Activated naive CD4-positive, alpha-beta T cell treated with Interleukin-2 at 50 U/mL for 16 hours (primary cell): ENCODE measurements at regions not wholly inside any gene's neighbourhood (a gene's known extent, or its start where the extent isn't known, plus 50 kb on each side); places are given as distances from the start of the nearest gene placed in this dataset.
A peak's percentile ranks its signal among the peaks of the same experiment; 100 is the strongest.

Experiments
- DNase-seq: peaks from one replicate; pipeline ENCODE4 v3.0.0-alpha.2; 2020

DNA sequence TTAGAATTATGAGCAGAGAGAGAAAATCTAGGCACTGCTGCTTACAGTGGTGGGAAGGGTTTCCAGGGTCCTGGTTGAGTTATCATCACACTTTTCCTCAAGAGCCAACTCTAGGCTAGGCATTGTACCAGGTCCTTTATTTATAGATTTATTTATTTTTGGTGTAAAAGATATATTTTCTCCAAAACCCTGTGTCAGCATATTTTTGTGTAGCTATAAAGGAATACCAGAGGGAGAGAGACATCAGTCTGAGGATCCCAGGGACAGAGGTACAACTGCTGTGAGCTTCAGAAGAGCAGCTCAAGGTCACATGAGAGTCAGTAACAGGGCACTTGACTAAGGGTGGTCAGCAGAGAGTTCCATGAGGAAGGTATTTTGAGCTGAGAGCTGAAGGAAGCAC, 159.7 kb downstream of the SLC35B3 start:
- DNase-seq, result no peak

DNA sequence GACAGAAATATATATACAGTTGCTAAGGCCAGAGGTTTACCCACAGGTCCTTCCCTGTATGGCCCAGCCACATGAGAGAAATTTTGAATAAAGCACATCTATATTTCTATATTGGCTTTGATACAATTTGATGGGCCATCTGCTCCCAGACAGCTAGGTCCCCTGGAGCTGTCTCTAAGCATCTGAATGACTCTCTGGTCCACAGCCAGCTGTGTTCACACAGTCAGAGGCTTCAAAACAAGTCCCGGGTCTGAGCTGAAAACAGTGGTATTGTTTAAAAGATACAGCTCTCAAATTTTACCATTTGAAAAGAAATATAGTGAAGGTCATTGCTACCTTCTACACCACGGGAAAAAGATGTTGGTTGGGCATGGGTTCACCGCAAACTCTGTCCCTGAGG, 161.1 kb downstream of the SLC35B3 start:
- DNase-seq, result no peak

GRCh38 chr6:8269872-8270454, 165.4 kb downstream of the SLC35B3 start:
- no peak for DNase-seq

DNA sequence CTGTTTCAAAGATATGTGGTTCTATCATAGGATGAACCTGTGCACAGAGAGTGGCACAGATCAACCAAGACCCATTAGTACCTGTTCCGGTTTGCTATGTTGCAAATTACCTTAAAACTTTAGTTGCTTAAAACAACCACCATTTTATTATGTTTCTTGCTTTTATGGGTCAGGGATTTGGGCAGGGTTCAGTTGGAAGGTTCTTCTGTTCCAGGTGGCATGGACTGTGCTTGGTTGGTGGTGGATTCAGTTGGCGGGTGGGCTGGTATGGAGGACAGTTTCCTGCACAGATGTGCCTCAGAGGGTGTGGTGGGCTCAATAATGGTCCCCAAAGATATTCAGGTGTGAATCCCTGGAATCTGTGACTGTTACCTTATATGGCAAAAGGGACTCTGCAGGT, 166.3 kb downstream of the SLC35B3 start:
- DNase-seq, result no peak

GRCh38 chr6:8268606-8269005, 166.3 kb upstream of the EEF1E1 start:
- no peak for DNase-seq

DNA sequence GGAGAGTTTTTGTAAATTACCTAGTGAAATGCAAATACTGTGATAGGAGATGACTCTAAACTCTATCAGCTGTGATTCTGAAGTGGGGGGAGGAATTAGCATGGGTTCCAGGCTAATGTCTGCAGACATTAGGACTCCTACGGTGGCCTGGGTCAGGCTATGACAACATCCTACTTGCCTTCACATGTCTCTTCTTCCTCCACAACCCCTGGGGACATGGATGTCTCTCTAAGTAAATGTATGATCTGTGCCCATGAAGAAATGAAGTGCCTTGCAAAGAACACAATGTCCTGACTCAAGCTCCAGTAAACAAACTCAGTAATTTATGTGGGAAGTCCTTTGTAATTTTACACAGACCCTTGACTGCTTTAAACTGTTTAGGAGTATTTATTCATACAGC, 165.8 kb upstream of the EEF1E1 start:
- DNase-seq, result no peak

DNA sequence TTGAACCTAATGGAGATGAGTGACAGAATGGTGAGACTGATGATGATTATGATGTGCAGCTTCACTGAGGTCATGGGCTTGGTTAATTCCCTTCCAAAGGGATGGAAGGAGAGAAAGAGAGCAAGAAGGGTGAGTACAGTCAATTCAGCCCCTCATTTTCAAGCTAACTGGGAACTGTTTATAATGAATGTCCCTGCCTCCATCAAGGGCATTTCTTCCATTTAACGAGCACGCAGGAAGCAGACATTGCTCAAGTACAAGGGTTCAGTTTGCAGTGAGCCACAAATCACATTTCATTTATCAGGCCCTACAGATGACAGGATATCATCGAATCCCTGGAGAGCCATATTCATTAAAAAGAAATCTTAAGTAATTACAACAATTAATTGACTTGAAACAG, 158.3 kb upstream of the EEF1E1 start:
- DNase-seq, result no peak

- DNase-seq, result no peak
Measured at GRCh38 chr6:8246403-8246802, 144.1 kb upstream of the EEF1E1 start.

DNA sequence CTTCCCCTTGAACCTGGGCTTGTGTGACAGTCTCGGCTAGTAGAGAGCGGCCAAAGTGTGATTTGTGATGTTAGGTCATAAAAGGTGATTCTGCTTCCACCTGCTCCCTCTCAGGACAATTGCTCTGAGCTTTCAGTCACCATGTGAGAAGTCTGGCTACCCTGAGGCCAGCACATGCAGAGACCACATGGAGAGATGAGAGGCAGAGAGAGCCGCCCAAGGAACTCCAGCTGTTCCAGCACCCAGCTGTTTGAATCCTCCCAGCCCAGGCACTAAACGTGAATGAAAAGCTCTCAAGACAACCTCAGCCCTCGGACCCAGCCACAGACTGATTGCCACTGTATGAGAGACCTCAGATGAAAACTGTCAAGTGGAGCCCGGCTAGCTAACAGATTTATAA, 143.4 kb upstream of the EEF1E1 start:
- no peak for DNase-seq

DNA sequence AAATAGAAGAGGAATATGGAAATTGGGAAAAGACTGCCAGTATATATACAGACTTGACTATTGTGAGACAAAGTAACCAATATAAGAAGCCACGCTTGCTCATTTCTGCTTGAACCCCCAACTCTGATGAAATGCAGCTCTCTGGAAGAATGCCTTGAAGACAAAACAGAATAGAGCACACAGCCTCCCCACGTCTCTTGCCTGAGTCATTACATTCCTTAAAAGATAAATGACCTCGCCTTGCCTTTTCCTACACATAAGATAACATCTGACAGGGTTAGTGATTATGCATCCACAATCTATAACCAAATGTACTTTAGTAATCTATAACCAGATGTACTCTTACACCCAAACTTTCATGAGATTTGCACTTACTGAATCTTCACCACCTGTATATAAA, 141.1 kb upstream of the EEF1E1 start:
- DNase-seq, result no peak

GRCh38 chr6:8242885-8243284, 140.5 kb upstream of the EEF1E1 start:
- no peak for DNase-seq

- no peak for DNase-seq
Measured at GRCh38 chr6:8240301-8240700, 138.0 kb upstream of the EEF1E1 start.

DNA sequence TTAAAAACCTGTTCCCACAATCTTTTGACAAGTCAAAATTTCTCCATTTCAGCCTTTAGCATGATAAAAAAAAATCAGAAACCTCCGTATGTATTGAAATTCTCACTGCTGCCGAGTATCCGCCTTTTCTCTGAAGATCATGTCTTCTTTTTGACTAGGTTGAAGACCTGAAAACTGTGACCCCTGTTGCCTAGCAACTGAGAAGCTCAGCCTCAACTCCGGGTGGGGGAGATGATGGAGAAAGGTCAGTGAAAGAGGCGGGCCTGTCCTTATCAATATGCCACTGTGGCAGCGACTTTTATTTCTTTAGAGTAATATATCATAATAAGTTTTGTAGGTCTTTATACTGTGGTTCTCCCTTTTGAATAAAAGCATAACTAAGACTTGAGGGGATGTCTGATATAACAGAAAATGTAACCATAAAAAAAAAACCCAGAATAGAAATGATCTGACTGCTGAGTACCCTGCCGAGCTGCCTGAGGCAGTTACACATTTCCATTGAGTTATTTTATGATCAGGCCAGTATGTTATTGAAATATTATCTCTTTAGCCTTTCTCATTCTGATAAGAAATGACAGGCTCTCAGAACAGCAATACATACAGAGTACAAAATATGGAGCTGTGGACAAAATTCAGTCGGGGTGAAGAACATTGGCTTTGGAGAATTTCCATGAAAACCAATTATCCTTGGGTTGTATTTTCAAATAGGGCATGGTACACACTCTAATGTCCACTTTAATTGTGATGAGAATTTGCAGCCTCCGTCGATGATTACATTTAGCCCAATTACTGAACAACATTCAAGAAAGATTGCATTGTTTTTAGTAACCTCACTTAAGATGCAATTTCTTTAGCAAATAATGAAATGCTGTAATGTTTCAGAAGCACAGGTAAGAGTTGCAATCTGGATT, 136.7 kb upstream of the EEF1E1 start:
- no peak for DNase-seq

- DNase-seq, result no peak
Measured at GRCh38 chr6:8237668-8238067, 135.3 kb upstream of the EEF1E1 start.

DNA sequence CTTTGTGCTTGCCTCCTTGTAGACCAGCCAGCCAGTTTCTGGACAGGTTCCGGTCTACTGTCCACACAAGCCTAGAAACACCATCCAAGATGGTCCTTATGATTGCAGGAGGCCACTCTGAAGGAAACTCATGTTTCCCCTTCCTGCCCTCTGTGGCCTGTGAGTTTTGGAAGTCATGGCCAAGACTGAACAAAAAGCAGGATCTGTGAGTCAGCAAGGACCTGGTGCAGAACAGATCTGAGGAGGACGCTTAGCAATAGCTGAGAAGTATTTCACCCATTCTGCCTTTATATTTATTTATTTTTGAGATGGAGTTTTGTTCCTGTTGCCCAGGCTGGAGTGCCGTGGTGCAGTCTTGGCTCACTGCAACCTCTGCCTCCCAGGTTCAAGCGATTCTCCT, 134.6 kb upstream of the EEF1E1 start:
- DNase-seq, result no peak

DNA sequence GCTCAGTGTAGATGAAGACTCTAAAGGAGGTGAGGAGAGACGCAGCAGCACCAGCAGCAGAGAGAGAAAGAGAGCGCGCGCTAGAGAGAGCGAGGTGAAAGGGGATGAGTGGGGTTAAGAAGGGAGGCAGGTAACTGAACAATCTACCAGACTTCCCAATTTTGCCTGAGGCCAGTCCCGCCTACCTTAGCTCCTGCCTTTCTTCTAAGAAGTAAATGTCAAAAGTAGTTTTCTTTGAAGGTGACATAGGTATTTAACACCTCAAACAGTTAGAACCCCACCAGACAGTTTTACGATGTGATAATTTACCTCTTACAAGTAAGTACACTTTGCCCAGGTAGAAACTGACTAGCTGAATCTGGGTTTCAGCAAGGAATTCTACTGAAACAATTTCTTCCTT, 132.0 kb upstream of the EEF1E1 start:
- no peak for DNase-seq

DNA sequence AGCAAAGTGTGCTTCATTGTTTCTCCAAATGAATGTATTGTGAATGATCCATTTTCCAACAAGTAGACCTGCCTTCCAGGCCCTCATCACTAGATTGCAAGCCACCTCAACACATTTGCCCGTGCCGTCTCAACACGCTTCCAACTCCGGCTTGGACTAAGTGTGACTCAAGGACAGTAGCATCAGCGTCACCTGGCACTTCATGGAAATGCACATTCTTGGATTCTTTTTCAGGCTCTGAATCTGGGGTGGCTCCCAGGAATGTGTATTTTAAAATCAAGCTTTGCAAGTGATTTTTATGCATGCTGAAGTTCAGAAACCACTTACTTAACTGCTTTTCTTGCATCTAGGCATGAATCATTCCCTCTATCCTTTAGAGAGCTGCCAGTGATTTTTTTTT, 129.6 kb upstream of the EEF1E1 start:
- DNase-seq, result no peak

GRCh38 chr6:8229915-8230756, 127.8 kb upstream of the EEF1E1 start:
- no peak for DNase-seq

GRCh38 chr6:8225113-8225512, 122.8 kb upstream of the EEF1E1 start:
- no peak for DNase-seq

GRCh38 chr6:8223678-8224077, 121.3 kb upstream of the EEF1E1 start:
- DNase-seq, result no peak

DNA sequence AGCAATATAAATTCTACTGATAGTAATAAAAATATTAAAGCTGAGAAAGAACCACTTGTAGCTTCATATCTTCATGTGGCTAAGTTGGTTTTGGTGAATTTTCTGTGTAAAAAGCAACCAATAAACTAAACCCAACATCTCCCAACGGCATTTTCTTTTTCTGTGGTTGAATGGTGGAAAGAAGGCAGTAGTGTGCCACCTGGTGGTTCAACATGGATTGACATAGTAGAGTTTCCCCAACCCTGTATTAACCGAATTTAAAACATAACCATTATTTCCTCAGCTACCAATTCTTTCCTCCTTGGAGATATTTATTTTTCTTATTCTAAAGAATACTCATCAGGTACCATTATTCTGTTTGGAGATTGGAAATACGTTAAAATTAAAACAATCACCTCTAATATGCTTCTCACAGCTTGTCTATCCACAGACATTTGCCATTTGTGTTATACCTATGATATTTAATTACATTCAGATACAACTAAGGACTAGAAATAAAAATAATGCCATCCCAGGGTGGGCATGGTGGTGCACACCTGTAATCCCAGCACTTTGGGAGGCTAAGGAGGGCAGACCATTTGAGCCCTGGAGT, 117.1 kb upstream of the EEF1E1 start:
- peak; percentile 8 for DNase-seq

DNA sequence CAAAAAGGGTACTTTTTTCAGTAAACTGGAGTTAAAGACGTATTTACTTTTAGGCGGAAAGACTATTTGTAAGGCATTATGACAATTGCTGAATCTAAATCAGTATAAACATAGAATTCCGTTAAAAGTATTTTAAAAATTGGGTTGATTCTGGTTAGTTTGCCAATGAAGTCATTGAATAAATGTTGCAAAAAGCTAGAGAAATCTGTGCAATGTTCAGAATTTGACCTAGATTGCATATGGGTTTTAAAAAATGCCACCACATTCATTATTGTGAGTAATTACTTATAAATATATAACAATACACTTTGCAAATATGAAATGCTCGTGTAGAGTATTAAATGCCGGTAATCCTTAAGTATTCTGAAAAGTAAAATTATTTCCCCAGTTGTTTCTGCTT, 116.5 kb upstream of the EEF1E1 start:
- no peak for DNase-seq

DNA sequence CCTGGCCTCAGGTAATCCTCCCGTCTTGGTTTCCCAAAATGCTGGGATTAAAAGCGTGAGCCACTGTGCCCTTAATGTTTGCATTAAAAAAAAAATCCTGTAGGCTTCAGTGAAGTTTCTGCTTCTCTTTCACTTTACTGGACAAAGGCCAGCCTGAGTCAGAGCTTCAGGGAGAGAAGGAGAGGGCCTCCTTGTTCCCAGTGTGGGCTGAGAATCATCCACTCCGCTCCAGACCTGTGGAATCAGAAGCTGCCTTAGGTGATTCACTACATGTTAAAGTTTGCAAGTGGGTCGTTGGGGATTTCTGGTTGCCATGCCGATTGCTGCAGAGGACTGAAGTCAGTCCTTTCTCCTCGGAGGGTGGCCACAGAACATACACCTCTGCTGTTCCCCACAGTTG, 113.3 kb upstream of the EEF1E1 start:
- no peak for DNase-seq
